ENCODE measurements at regions not wholly inside any gene's neighbourhood (a gene's known extent, or its start where the extent isn't known, plus 50 kb on each side); places are given as distances from the start of the nearest gene placed in this dataset.

DNA sequence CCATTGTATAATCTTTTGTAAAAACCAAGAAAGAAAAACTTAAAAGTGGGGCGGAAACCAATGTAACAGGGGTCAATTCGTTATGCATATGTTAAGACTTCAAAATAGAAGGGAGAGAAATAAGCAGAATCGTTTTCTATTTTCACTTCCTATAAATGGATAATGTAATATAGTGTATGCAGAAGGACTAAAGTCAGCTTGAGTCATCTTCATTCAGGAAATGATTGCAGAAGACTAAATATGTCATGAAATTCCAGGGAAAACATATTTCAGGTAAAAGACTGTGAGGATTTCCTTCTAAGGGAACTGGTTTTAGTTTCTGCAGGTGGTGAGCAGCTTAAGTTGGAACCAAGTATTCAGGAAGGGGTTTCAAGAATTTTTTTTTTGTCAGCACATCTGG is 753.3 kb downstream of the IRX1 start:
- DNase-seq, result no peak

DNA sequence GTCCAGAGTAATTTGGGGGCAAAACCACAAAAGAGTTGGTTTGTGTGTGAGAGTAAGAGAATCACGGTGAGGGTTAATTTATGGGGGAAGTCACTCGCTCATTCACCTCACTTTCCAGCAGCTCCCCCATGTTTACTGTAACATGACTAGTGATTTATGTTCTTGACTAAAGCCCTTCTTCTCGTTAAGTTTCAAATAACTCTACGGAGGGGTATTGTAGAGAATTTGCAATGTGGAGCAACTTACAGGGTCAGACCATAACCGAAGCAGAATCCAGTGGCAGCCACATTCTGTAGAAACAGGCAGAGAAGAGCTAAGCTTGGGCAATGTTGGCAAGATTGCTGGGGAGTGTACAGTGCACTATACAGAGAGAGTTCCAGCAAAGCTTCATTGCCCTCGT is 760.6 kb downstream of the IRX1 start:
- no peak for DNase-seq

DNA sequence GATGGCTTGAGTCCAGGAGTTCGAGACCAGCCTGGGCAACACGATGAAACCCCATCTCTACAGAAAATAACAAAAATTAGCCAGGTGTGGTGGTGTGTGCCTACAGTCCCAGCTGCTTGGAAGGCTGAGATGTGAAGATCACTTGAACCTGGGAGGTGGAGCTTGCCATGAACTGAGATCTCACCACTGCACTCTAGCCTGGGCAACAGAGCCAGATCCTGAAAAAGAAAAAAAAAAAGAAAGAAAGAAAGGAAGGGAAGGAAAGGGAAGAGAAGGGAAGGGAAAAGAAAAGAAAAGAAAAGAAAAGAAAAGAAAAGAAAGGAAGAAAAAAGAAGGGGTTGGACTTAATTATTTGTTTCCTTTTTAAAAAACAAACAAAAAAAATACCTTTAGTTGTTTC is 764.2 kb downstream of the IRX1 start:
- no peak for DNase-seq

DNA sequence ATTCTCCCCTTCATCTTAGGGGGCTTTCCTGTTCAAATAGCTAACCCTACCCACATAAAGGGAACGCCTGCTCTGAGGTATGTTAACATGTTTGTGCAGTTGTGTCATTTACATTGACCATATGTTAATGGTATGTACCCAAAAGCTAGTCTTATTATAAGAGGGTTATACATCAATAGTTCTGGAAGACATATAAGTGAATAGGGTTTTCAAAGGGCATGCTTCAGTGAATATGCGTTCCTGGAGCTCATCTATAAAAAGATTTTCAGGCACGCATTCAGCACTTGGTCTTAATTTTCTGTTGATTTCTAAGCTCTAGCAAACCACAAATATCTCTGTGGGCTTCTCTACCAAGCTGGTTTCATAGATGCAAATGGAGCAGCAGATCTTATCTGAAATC is 766.1 kb downstream of the IRX1 start:
- no peak for DNase-seq

DNA sequence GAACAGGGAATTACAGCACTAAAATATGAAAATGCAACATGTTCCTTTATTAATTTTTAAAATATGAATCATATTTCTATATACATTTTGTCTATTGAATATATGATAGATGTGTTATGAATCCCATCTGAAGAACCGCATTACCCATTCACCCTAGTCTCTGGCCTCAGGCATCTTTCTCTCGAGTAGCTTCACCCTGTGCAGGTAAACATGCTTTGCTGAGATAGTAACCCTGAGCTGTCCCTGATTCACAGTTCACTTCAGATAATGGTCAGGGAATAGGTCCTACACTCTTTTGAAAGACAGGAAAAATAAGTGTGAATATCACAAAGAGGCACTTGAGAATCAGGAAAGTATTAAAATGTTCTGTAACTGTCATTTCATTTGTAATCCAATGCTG is 766.8 kb downstream of the IRX1 start:
- DNase-seq, result no peak

DNA sequence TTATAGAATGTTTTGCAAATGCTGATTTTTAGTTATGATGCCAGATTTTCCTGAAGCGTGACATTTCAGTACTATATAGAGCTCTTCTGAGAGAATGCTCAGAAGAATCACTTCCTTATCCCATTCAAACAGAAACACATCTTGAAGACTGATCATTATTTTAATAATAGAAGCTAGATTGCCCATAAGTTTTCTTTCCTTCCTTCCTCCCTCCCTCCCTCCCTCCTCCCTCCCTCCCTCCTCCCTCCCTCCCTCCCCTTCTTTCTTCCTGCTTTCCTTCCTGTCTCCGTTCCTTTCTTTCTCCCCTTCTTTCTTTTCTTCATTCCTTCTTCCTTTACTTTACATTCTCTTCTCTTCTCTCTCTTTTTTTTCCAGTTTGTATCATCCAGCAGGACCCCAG is 767.4 kb downstream of the IRX1 start:
- no peak for DNase-seq

DNA sequence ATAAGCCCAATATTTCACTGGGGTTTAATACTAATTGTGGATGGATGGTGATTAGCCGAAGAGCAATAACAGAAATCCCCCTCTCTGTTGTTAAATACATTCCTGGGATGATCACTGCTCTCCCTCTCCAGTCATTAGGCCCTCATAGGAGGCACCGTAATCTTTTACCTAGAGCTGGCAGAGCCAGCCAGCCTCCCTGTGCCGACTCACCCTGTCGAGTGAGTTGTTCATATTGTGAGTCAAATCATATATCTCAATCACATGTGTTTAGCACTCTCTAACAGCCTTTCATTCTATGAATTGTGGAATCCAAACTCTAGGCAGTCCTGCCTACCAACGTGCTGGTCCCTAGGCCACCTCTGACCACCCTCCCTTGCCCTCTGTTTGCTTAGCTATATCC is 771.0 kb downstream of the IRX1 start:
- DNase-seq, result no peak

DNA sequence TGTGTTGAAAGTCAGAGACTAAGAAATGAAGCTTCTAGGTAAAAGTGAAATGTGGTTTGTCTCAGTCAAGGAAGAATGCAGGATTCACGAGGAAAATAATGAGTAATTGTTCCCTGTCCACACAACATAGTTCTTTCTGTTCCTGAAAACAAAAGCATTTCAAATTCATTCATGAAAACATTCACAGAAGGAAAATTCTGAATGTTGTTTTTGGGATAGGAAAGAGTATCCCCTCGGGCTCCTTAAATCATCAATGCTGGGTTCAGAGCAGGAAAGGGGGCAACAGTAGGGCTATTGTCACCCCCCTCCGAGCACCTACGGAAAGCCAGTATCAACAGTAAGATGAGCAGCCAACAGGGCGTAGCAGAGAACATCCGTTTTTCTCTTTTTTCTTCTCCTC is 769.9 kb upstream of the ADAMTS16 start:
- no peak for DNase-seq

DNA sequence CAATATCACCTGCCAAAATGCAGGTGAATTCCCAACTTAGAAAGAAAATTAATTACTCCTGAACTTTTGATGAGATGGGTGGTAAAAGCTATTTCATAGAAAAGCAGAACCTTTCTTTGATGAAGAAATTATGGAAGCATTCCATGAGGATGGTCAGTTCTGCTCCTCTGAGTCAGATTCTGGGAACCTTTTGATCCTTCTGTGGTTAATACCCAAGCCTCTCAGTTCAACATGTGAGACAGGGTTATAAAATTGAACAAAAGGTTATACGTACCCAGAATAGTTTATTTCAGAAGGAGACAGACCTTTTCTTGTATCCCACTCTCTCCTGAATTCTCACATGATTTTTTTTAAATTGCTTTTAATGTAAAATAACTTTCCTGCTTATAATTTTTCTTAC is 767.6 kb upstream of the ADAMTS16 start:
- no peak for DNase-seq

DNA sequence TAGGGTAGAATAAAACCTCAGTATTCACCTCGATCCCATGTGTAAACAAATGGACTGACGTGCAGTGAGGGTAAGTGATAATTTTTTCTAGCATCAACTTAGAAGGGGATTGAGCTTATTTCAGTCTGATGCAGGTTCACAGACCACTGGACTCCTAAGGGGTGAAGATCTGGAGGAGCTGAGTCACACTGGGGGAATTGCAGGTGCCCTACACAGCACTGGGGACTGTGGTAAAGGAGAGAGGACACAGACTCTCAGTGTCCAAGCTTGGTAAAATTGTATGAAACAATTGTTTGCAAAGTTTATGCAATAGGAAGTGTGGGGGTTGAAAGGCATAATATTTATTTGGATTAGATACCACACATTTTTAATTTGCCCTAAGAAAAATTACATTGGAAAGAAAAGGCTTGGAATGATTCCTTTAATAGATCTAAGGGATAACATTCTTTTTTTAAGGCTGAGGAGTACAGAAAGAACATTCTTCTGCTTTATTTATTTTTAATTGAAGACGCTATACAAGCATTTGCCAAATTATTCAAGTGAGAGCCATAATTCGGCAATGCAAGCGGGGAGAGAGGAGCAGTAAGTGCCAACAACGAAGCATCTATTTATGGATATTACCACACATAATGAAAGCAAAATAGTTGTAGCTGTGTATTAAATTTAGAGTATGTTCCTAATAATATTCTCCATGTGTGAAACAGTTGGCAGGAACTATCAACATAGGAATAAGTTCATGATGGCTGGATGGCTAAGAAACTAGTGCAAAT is 766.9 kb upstream of the ADAMTS16 start:
- DNase-seq, result no peak

DNA sequence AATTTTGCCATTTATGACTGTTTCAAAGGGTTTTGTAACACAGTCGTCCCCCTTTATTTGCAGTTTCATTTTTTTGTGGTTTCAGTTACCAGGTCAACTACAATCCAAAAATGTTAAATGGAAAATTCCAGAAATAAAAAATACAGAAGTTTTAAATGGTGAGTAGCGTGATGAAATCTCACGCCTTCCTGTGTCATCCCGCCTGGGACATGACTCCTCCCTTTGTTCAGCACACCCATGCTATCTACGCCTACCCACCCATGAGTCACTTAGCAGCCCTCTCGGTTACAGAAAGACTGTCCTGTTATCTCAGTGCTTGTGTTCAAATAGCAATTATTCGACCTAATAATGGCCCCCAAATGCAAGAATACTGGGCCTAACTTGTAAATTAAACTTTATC is 765.3 kb upstream of the ADAMTS16 start:
- no peak for DNase-seq

DNA sequence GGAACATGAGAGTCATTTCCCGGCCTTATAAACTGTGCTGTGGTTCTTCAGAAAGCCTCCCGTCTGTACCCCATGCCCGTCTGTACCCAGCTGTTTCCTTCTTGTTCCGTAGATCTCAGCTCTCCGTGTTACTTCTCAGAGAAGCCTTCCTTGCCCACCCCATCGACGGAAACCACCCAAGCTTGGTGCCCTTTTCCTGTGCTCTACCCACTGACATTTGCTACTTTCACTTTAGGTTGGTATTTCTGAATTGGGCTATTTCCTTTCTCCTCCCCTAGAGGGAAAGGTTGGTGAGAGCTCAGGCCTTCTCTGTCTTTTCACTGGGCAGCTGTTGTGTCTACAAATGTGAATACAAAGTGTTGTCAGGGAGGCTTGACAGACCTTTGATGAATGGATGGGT is 764.5 kb upstream of the ADAMTS16 start:
- DNase-seq, result no peak

DNA sequence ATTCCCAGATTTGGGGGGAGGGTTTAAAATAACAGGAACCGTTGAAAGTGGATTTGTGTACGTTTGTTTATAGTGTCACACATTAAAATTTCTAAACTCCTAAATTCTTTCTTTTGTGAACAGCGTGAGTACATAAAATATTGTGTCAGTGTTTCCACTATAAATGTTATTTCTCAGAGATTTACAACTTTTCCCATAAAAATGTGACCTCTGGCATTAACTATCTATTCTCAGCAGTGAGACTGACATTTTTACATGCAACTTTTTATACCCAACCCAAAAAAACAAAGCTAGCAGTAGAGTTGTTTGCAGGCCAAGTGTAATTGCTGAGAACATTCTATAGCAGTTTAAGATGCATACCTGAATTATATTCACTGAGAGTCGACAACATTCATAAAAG is 757.0 kb upstream of the ADAMTS16 start:
- DNase-seq, result no peak

DNA sequence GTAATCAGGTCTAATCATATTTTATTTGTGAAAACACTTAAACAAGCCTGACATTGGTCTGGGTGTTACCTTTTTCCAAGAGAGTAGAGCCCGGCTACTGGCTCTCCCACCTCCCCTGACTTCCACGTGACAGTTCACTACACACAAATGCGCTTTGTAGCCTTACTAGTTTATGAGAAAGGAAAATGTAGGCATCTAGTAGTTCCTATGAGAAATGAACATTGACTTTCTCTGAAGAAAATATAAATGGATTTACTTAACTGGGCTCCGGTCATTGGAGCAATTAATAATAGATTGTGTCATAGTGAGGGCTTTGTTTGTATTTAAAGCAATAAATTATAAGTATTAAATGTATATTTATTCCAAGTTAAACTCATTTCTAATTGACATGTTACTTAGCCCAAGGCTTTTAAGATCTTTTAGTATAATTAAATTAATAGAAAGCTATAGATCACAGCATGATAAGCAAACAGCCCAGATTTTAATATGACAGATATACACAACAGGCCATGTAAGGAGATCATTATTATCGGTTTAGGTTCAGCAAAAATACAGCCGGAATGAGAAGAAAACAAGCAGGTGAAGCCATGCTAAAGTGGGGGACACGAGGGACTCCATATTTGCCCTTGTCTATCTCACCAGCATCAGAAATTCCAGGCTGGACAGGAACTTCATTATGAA is 756.5 kb upstream of the ADAMTS16 start:
- DNase-seq, result no peak

DNA sequence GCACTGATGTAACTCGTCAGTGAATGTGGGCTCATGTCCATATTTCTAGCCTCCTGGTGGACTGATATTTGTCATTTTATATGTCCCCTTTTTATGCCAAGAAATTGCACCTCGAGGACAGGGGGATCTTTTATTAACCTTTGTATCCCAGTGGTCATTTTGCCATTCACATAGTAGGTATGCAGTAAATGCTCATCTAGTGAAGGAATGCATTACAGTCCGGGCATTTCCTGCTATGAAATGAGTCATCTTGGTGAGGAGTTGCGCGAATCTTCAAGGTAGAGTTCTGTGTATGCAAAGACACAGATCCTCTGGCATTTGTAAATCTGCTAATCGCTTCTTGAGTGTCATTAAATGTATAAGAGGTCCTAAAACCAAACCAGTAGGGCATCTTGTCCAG is 755.5 kb upstream of the ADAMTS16 start:
- no peak for DNase-seq

DNA sequence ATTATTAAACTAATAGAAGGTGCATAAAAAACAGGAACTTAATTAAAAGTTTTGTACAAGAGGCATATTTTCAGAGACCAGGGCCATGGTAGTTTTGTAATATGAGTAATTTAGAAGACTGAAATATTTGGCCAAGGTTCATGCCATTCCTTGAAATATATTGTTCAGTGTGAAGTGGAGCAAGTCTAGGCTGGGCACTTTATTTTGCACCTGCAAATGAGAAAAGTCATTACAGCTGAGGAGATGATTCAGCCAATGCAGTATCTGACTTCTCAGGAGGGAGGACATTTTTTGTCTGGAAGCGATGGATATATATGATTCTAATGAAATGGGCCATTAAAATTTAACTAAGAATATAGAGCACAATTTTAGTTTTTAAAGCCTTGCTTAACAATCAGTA is 754.0 kb upstream of the ADAMTS16 start:
- DNase-seq, result no peak

DNA sequence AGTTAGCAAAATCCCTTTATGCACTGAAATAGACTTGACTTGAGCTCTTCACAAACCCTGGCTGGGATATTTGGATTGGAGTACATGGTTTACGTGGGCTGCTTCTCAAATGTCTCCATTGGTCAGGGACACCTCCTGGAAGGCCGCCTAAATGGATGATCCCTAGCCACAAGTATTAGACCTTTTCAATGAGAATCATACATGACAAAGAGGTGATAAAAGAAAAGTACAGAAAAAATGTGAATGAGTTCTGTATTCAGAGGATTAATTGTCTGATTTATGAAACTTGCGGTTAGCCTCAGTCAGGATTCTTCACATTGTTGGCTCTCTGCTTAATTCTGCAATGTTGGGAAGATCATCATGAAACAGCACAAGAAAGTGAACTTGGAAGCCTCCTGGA is 752.8 kb upstream of the ADAMTS16 start:
- DNase-seq, result no peak

DNA sequence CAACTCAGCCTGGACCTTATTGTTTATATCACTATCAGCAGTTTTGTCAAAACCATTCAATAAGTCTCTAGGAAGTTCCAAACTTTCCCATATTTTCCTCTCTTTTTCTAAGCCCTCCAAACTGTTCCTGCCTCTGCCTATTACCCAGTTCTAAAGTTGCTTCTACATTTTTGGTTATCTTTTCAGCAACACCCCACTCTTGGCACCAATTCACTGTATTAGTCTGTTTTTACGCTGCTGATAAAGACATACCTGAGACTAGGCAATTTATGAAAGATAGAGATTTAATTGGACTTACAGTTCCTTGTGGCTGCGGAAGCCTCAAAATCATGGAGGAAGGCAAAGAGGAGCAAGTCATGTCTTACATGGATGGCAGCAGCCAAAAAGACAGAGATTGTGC is 744.4 kb upstream of the ADAMTS16 start:
- no peak for DNase-seq

DNA sequence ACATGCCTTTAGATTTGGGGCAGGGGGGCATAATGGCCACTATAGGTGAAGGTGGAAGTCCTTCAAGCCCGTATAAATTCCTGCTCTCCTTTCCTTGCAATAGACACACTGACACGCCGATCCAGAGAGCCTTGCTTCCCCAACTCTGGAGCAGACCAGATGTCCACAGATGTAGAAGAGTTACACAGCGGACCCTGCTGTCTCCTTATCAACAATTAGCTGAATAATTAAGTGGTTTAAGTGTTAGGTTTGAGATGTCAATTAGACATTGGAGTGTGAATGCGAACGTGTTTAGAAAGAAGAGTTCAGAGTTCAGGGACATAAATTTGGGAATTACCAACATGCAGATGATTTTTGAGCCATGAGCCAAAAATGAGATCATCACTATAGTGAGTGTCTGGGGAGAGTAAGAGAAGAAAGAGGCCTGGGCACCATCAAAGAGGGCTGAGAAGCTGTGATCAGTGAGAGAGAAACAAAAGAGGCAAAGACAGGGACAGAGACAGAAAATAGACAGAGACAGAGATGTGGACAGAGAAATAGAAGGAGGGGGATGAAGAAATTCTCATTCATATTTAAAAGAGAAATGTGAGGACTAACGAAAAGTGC is 734.4 kb upstream of the ADAMTS16 start:
- no peak for DNase-seq

DNA sequence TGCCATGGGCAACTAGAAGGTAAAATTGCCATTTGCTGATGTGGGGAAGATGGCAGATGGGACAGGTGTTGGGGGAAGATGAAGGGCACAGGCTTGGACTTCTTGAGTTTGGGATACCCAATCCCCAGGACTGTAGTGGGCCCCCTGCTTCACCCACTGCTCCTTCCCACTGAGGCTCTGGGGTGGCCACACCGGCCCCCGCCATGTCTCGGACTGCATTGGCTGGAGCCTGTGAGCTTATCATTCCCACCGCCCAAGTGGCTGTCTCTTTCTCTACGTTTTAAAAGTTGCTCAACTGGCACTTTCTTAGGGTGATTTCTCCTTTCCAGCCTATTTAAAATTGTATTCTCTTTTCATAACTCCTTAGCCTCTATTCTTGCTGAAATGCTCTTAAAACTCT is 730.0 kb upstream of the ADAMTS16 start:
- DNase-seq, result no peak

DNA sequence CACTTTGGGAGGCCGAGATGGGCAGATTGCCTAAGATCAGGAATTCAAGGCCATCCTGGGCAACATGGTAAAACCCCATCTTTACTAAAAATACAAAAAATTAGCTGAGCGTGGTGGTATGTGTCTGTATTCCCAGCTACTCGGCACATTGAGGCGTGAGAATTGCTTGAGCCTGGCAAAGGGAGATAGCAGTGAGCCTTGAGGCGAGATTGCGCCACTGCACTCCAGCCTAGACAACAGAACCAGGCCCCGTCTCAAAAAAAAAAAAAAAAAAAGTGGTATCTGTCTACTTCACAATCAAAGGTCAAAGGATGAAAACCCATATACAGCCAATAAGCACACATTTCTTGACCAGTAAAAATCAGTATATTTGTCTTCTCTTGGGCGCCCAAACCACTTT is 728.5 kb upstream of the ADAMTS16 start:
- DNase-seq, result no peak

DNA sequence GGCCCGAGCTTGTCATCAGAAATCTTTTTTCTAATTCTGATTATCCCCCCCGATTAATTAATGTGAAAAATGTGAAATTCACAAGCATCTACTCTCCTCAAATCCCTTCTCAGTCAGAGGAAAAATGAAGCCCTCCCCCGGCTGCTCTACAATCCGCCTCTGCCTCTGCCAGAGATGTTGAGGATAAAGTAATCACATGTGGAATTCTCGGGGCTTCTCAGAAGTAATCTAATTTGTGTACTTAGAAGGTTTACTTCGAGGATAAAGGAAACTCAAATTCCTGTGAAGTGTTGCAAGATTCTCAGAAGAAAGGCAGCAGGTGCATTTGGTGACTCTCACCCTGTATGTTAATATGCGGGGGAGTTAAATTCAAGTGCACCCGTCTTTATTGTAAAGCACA is 726.1 kb upstream of the ADAMTS16 start:
- DNase-seq, result no peak

DNA sequence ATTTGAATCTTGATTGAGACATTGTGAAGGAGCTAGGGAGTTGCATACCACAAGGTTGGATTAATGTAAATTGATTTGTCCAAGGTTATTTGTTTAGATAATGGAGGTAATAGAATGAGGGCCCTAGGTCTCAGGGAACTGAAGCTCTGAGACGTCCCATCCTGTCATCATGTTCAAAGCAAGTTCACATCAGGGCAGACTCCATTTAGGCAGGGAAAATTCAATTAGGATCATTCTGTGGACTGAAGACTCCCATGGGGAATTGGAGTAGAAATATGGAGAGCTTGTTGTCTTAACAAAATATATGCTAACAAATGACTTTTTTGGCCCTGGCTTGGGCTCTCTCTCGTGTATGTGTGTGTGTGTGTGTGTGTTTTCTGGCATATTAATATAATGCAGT is 722.0 kb upstream of the ADAMTS16 start:
- DNase-seq, result no peak

DNA sequence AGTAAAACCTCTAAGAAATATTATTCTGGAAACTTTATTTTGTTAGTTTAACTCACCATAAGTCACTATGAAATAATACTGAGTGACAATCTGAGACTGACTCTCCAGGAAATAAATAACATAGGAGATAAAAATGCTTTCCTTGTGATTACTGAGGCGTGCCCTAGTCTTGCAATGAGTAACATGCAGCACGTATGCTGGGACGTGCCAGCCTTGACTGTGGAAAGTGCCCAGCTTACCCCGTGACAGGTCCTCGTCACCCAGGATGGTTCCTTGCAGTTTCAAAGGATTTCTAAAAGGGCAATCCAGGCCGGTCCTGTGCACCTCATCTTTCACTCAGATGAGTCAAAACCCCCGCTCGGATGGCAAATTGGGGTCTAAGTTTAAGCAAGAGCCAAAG is 720.8 kb upstream of the ADAMTS16 start:
- no peak for DNase-seq

DNA sequence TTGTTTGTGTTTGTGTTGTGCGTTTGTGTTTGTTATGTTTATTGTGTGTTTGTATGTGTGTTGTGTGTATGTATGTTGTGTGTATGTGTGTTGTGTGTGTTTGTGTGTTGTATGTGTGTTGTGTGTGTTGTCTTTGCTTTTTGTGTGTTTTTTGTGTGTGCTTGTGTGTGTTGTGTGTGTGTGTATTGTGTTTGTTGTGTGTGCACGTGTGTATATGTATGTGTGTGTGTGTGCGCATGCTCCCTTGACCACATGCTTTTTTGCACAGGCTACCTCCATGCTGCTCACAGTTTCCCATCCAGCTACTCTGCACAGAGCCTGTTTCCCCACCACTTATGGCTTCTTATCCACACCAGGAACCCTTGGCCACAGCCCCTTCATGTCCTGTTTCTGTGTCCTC is 720.0 kb upstream of the ADAMTS16 start:
- no peak for DNase-seq

All from activated CD4-positive, CD25-positive, alpha-beta regulatory T cell treated with anti-CD3 and anti-CD28 coated beads, Interleukin-2, amount 50 U/mL, for 72 hours (primary cell).